GM19397 (cell line): ENCODE measurements at regions not wholly inside any gene's neighbourhood (a gene's known extent, or its start where the extent isn't known, plus 50 kb on each side); places are given as distances from the start of the nearest gene placed in this dataset.

Experiments
- ATAC-seq: cut with Tn5 transposase; IDR thresholded peaks from one replicate; pipeline ENCODE4 v1.9.1; 2021; ENCODE audit warnings: mild to moderate bottlenecking, moderate library complexity; ENCODE audit not compliant: unreplicated experiment

- ATAC-seq: no peak
Measured at GRCh38 chr1:58430421-58431275, 115.9 kb downstream of the OMA1 start.

GRCh38 chr1:58426918-58427317, 119.6 kb downstream of the OMA1 start:
- ATAC-seq: no peak

- ATAC-seq: no peak
Measured at GRCh38 chr1:58422436-58422835, 124.1 kb downstream of the OMA1 start.

GRCh38 chr1:58418283-58419228, 128.0 kb downstream of the OMA1 start:
- ATAC-seq: no peak

- ATAC-seq: no peak
Measured at GRCh38 chr1:58412071-58412580, 134.4 kb downstream of the OMA1 start.

- no peak for ATAC-seq
Measured at GRCh38 chr1:58409890-58410289, 136.6 kb downstream of the OMA1 start.

GRCh38 chr1:58409336-58409735, 137.2 kb downstream of the OMA1 start:
- no peak for ATAC-seq

GRCh38 chr1:58406301-58407071, 140.0 kb downstream of the OMA1 start:
- no peak for ATAC-seq

GRCh38 chr1:58405660-58406059, 140.9 kb downstream of the OMA1 start:
- no peak for ATAC-seq

- ATAC-seq: no peak
Measured at GRCh38 chr1:58403894-58404293, 142.6 kb downstream of the OMA1 start.

GRCh38 chr1:58402444-58402843, 144.1 kb downstream of the OMA1 start:
- ATAC-seq: no peak

- no peak for ATAC-seq
Measured at GRCh38 chr1:58401991-58402390, 144.5 kb downstream of the OMA1 start.

- ATAC-seq: no peak
Measured at GRCh38 chr1:58399176-58399575, 147.3 kb downstream of the OMA1 start.

GRCh38 chr1:58398714-58399113, 147.8 kb downstream of the OMA1 start:
- ATAC-seq: no peak

GRCh38 chr1:58397187-58397820, 149.2 kb downstream of the OMA1 start:
- no peak for ATAC-seq

- ATAC-seq: no peak
Measured at GRCh38 chr1:58396150-58396549, 150.4 kb downstream of the OMA1 start.

- no peak for ATAC-seq
Measured at GRCh38 chr1:58395355-58395754, 151.2 kb downstream of the OMA1 start.

- no peak for ATAC-seq
Measured at GRCh38 chr1:58392083-58392482, 154.4 kb downstream of the OMA1 start.

- ATAC-seq: no peak
Measured at GRCh38 chr1:58391514-58391913, 155.0 kb downstream of the OMA1 start.

- ATAC-seq: no peak
Measured at GRCh38 chr1:58391056-58391455, 155.5 kb downstream of the OMA1 start.
